Osteocyte (in vitro differentiated cells): ENCODE measurements at regions not wholly inside any gene's neighbourhood (a gene's known extent, or its start where the extent isn't known, plus 50 kb on each side); places are given as distances from the start of the nearest gene placed in this dataset.
A peak's percentile ranks its signal among the peaks of the same experiment; 100 is the strongest.

Source experiments
- DNase-seq: peaks from one replicate; pipeline ENCODE4 v3.0.0; 2021; ENCODE audit warnings: mixed read lengths; ENCODE audit not compliant: unreplicated experiment; ENCODE audit errors: extremely low spot score
- H3K27ac Mint-ChIP-seq: one replicate; pipeline ENCODE4 v1.8.0; 2021; ENCODE audit warnings: mild to moderate bottlenecking, mixed read lengths; ENCODE audit not compliant: unreplicated experiment
- H3K27me3 Mint-ChIP-seq: one replicate; pipeline ENCODE4 v1.8.0; 2021; ENCODE audit warnings: mixed read lengths; ENCODE audit not compliant: unreplicated experiment
- H3K36me3 Mint-ChIP-seq: one replicate; pipeline ENCODE4 v1.8.0; 2021; ENCODE audit warnings: mixed read lengths; ENCODE audit not compliant: unreplicated experiment
- H3K4me1 Mint-ChIP-seq: one replicate; pipeline ENCODE4 v1.8.0; 2021; ENCODE audit warnings: mixed read lengths; ENCODE audit not compliant: unreplicated experiment
- H3K4me3 Mint-ChIP-seq: one replicate; pipeline ENCODE4 v1.8.0; 2021; ENCODE audit warnings: mild to moderate bottlenecking, moderate library complexity, mixed read lengths; ENCODE audit not compliant: unreplicated experiment
- H3K9me3 Mint-ChIP-seq: one replicate; pipeline ENCODE4 v1.8.0; 2021; ENCODE audit warnings: mixed read lengths; ENCODE audit not compliant: unreplicated experiment
- TF ChIP-seq, protein P1 (sequence below): fragments of 200-600 bp; sonication (generic); IDR thresholded peaks from 2 replicates; pipeline ENCODE4 v1.5.0; 2021; ENCODE audit warnings: antibody characterized with exemption, mild to moderate bottlenecking, moderate library complexity

DNA sequence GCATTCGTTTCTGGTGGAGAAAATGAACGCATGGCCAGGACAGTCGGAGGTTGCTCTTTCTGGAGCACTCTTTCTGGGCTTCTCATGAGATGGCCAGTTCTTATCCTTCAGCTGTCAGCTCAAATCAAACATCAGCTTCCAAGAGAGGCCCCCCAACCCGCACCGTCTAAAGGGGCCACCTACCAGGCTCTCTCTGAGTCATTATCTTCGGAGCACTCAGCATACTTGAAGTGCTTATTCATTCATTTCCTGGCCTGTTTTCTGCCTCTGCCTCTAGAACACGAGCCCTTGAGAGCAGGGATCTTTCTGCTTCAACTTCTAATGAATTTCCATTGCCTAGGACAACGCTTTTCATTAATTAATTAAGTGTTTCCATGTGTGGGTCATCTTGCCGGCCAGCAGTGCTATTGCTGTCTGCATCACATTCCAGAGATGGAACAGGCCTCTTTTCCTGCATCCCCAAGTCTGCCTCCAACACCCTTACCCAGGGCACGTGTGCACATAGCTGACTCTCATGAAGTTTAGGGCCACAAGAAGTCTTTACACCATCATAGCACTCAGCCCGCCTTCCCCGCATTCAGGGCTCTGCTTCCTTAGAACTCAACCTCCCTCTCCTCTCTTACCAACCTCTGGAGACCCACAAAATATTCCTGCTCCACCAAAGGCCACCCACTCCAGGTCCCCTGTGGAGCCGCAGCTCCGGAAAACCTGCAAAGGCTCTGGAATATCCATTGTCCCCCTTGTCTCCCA lies 52.1 kb upstream of the LAPTM5 start:
- H3K36me3 Mint-ChIP-seq, result no peaks in the 10 kb centered on the region
- peaks cover 54% of the 10 kb centered on the region for H3K4me1 Mint-ChIP-seq
- H3K9me3 Mint-ChIP-seq, result no peaks in the 10 kb centered on the region
- no peak overlapping the region for H3K4me3 Mint-ChIP-seq
- peaks cover 4% of the 10 kb centered on the region for H3K27me3 Mint-ChIP-seq
- TF ChIP-seq, protein P1, sequence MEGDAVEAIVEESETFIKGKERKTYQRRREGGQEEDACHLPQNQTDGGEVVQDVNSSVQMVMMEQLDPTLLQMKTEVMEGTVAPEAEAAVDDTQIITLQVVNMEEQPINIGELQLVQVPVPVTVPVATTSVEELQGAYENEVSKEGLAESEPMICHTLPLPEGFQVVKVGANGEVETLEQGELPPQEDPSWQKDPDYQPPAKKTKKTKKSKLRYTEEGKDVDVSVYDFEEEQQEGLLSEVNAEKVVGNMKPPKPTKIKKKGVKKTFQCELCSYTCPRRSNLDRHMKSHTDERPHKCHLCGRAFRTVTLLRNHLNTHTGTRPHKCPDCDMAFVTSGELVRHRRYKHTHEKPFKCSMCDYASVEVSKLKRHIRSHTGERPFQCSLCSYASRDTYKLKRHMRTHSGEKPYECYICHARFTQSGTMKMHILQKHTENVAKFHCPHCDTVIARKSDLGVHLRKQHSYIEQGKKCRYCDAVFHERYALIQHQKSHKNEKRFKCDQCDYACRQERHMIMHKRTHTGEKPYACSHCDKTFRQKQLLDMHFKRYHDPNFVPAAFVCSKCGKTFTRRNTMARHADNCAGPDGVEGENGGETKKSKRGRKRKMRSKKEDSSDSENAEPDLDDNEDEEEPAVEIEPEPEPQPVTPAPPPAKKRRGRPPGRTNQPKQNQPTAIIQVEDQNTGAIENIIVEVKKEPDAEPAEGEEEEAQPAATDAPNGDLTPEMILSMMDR, result no peak
- peak overlapping the region; percentile 86 for H3K27ac Mint-ChIP-seq
- no peak for DNase-seq

DNA sequence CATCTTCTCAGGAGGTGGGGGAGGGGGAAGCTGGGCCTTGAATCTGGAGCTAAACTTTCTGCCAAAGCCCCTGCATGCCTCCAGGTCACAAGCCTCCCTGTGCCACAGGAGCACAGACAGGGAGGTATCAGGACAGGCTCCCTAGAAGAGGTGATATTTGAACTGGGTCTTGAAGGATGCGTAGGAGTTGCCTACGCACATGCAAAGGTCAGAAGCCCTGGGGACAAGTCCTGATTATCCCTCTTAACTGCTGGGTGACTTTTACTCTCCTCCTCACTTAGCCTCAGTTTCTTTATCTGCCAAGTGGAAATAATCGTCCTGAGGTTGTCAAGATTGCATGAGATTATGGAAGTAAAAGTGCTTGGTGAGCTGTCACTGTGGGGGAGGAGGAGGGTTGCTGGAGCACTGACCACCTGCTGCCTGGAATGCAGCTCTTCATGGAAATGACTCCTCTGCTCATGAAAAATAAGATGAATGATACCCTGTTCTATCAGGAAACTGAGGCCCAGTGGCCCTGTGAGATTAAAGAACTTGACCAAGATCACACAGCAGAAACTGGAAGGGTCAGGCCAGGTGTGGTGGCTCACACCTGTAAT lies 50.6 kb upstream of the LAPTM5 start:
- no peaks in the 10 kb centered on the region for H3K9me3 Mint-ChIP-seq
- no peak for DNase-seq
- peak overlapping the region; percentile 86 for H3K27ac Mint-ChIP-seq
- H3K36me3 Mint-ChIP-seq, result no peaks in the 10 kb centered on the region
- TF ChIP-seq, protein P1, result no peak
- H3K4me3 Mint-ChIP-seq, result no peak overlapping the region
- no peaks in the 10 kb centered on the region for H3K27me3 Mint-ChIP-seq
- peaks cover 58% of the 10 kb centered on the region for H3K4me1 Mint-ChIP-seq

DNA sequence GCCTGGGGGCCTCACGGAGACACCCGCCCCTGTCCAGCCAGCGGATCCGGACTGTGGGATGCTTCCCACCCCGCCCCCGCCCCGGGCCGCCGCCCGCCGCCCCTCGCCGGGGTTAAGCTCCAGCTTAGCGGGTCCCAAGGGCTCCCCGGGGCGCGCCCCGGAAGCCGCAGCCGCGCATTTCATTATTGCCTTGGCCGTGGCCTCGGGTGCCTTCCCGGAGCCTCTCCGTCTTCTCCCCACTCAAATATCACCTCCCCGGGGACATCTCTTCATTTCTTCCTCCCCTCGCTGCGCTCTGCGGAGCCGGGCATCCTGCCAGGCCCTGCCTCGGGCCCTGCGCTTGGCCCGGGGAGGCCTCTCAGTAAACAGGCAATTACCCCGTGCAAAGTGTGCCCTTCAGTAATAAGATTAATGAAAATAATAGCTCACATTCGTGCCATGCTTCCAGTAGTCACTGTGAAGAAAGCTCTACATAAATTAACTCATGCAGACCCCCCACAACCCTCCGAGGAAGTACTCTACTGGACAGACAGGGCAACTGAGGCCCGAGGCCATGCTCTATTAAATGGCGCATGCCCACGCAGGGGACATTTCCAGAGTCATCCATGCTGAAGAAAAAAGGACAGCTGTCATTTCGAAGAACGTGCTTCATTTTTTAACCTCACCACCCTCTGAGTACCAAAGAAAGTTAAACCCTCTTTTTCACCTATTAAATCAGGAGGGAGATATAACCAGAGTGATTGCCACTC lies 49.9 kb upstream of the LAPTM5 start:
- TF ChIP-seq, protein P1, result no peak
- peaks cover 58% of the 10 kb centered on the region for H3K4me1 Mint-ChIP-seq
- peak; percentile 91 for DNase-seq
- H3K9me3 Mint-ChIP-seq, result no peaks in the 10 kb centered on the region
- no peaks in the 10 kb centered on the region for H3K36me3 Mint-ChIP-seq
- no peaks in the 10 kb centered on the region for H3K27me3 Mint-ChIP-seq
- no peak overlapping the region for H3K4me3 Mint-ChIP-seq
- peak overlapping the region; percentile 75 for H3K27ac Mint-ChIP-seq
